K562 (cell line): ENCODE measurements at regions not wholly inside any gene's neighbourhood (a gene's known extent, or its start where the extent isn't known, plus 50 kb on each side); places are given as distances from the start of the nearest gene placed in this dataset.

Source experiments
- ATAC-seq: fragments of 200-7000 bp; cut with Tn5 transposase; 3 replicates; pipeline ENCODE4 v1.9.1; 2020; ENCODE audit warnings: moderate library complexity
- BruUV-seq: library from RNA; stranded (reverse); fragments of 400-500 nt; replicated peaks from 2 replicates; lab custom pipeline; 2021; lab: Mats Ljungman, UMichigan
- CTCF ChIA-PET: fragments of 300-600 bp; formaldehyde crosslinking; extraction: SDS; loops from one replicate; lab custom pipeline; 2021; ENCODE audit warnings: low intra/inter-chr PET ratio; lab: Yijun Ruan, JAX
- POLR2A ChIA-PET: fragments of 300-600, 350-650 bp; sonication (Branson Sonifier 250); formaldehyde crosslinking; extraction: SDS; loops from one replicate; lab custom pipeline; 2021; ENCODE audit warnings: antibody characterized with exemption, inconsistent platforms; lab: Yijun Ruan, JAX
- DNase-seq, 4 experiments: peaks; one replicate each; pipeline versions ENCODE4 v3.0.0 to v3.0.0-alpha.2; 2011 to 2018; ENCODE audit warnings: low spot score in 3 of 4, mixed read lengths in 3 of 4; ENCODE audit errors: extremely low read depth in 1 of 4
- FAIRE-seq: peaks from 2 replicates; lab custom pipeline; 2011; peaks lifted over from hg19 to GRCh38; lab: Jason Lieb, UNC
- H2AFZ ChIP-seq: 2 replicates; pipeline ENCODE4 v1.6.0; 2011; ENCODE audit warnings: low read depth, low read length, control low read depth, inconsistent platforms
- H3K27ac ChIP-seq: fragments of 200-600 bp; 3 replicates; pipeline ENCODE4 v1.8.0; 2011; ENCODE audit warnings: low read depth, mild to moderate bottlenecking, control low read depth, inconsistent platforms, low read length, moderate library complexity, mixed read lengths; ENCODE audit errors: extremely low read depth
- H3K27me3 ChIP-seq, 2 experiments: fragments of 300-600 bp in 1 of 2; 2 replicates in 1 of 2; 3 replicates in 1 of 2; pipeline versions ENCODE4 v1.6.0 to v1.8.0; 2011; ENCODE audit warnings: inconsistent platforms in 2 of 2, low read length in 2 of 2, mild to moderate bottlenecking in 1 of 2, mixed read lengths in 1 of 2, moderate library complexity in 1 of 2; ENCODE audit not compliant: control insufficient read depth in 2 of 2, insufficient read depth in 2 of 2
- H3K36me3 ChIP-seq: fragments of 300-600 bp; 3 replicates; pipeline ENCODE4 v1.8.0; 2011; ENCODE audit warnings: mild to moderate bottlenecking, low read length, inconsistent platforms; ENCODE audit not compliant: control insufficient read depth, insufficient read depth
- H3K4me1 ChIP-seq, 2 experiments: fragments of 200-600 bp in 1 of 2; replicated peaks in 1 of 2; 2 replicates in 1 of 2; 3 replicates in 1 of 2; pipeline versions ENCODE4 v1.5.1 to v1.8.0; 2011; ENCODE audit warnings: inconsistent platforms in 2 of 2, low read length in 2 of 2, mild to moderate bottlenecking in 1 of 2, mixed read lengths in 1 of 2, moderate library complexity in 1 of 2; ENCODE audit not compliant: control insufficient read depth in 2 of 2, insufficient read depth in 2 of 2
- H3K4me2 ChIP-seq: 2 replicates; pipeline ENCODE4 v1.6.1; 2011; ENCODE audit warnings: low read length, control low read depth, inconsistent platforms, mixed read lengths; ENCODE audit not compliant: insufficient read depth
- H3K4me3 ChIP-seq: fragments of 200-600 bp; sonication (generic), shearing (Covaris generic); 2 replicates; pipeline ENCODE4 v1.5.1; 2016; ENCODE audit warnings: control low read depth, inconsistent platforms
- H3K79me2 ChIP-seq: fragments of 200-600 bp; 3 replicates; pipeline ENCODE4 v1.8.0; 2011; ENCODE audit warnings: low read length, inconsistent platforms; ENCODE audit not compliant: control insufficient read depth, insufficient read depth
- H3K9ac ChIP-seq, 2 experiments: 2 replicates each; pipeline versions ENCODE4 v1.6.0 to v1.6.1; 2011; ENCODE audit warnings: low read depth in 2 of 2, low read length in 2 of 2, control low read depth in 1 of 2, inconsistent platforms in 1 of 2, mild to moderate bottlenecking in 1 of 2, mixed read lengths in 1 of 2; ENCODE audit not compliant: insufficient read depth in 1 of 2
- H3K9me1 ChIP-seq: one replicate; pipeline ENCODE4 v1.6.0; 2011; ENCODE audit warnings: inconsistent platforms, mild to moderate bottlenecking, low read length, moderate library complexity; ENCODE audit not compliant: control insufficient read depth, insufficient read depth
- H3K9me3 ChIP-seq: replicated peaks from 2 replicates; pipeline ENCODE4 v1.5.1; 2011; ENCODE audit warnings: low read depth, low read length, inconsistent platforms; ENCODE audit not compliant: control insufficient read depth, insufficient read depth
- H4K20me1 ChIP-seq: replicated peaks from 2 replicates; pipeline ENCODE4 v1.6.1; 2011; ENCODE audit warnings: low read length, inconsistent platforms, mixed read lengths; ENCODE audit not compliant: control insufficient read depth, insufficient read depth
- ATF1 ChIP-seq, 2 experiments: fragments of 450-650 bp in 1 of 2; IDR thresholded peaks; 2 replicates each; pipeline ENCODE4 v1.6.1; 2016; ENCODE audit warnings: missing compliant biosample characterization in 1 of 2, missing genetic modification characterization in 1 of 2
- BCL6 ChIP-seq: fragments of 250-450 bp; sonication (Bioruptor Pico); IDR thresholded peaks from 2 replicates; pipeline ENCODE4 v1.4.0; 2020
- CREM ChIP-seq: IDR thresholded peaks from 2 replicates; pipeline ENCODE4 v1.6.1; 2014; ENCODE audit warnings: antibody characterized with exemption, low read depth
- HOXB6 ChIP-seq: fragments of 250-450 bp; sonication (Bioruptor Pico); IDR thresholded peaks from 2 replicates; pipeline ENCODE4 v1.5.1; 2022; ENCODE audit warnings: mild to moderate bottlenecking, borderline replicate concordance
- POLR2B ChIP-seq: fragments of 450-650 bp; IDR thresholded peaks from 2 replicates; pipeline ENCODE4 v1.6.1; 2018; ENCODE audit warnings: low read depth; ENCODE audit not compliant: partially characterized antibody
- TAF9B ChIP-seq: fragments of 450-650 bp; IDR thresholded peaks from 2 replicates; pipeline ENCODE4 v1.6.1; 2018; ENCODE audit warnings: mild to moderate bottlenecking; ENCODE audit not compliant: partially characterized antibody
- YY1 ChIP-seq, 3 experiments: IDR thresholded peaks; 2 replicates each; pipeline ENCODE4 v1.6.1; 2011; ENCODE audit warnings: low read length in 2 of 3, mild to moderate bottlenecking in 2 of 3, moderate library complexity in 2 of 3, borderline replicate concordance in 1 of 3, control low read depth in 1 of 3, low read depth in 1 of 3; ENCODE audit not compliant: insufficient read depth in 3 of 3, insufficient replicate concordance in 2 of 3, control insufficient read depth in 1 of 3, insufficient read length in 1 of 3; ENCODE audit errors: extremely low read depth in 1 of 3
- ZFPM2 ChIP-seq: fragments of 250-450 bp; sonication (Bioruptor Pico); IDR thresholded peaks from 2 replicates; pipeline ENCODE4 v1.5.1; 2022; ENCODE audit warnings: mild to moderate bottlenecking
- ZNF408 ChIP-seq: fragments of 250-450 bp; sonication (Bioruptor Pico); IDR thresholded peaks from 2 replicates; pipeline ENCODE4 v1.4.0; 2020; ENCODE audit warnings: low read depth, mild to moderate bottlenecking, moderate library complexity
- ZNF592 ChIP-seq: fragments of 450-650 bp; IDR thresholded peaks from 2 replicates; pipeline ENCODE4 v1.6.1; 2017; ENCODE audit warnings: antibody characterized with exemption, mild to moderate bottlenecking
- ZNF79 ChIP-seq: fragments of 250-450 bp; sonication (Bioruptor Pico); IDR thresholded peaks from 2 replicates; pipeline ENCODE4 v1.4.0; 2020; ENCODE audit warnings: low read depth, mild to moderate bottlenecking, moderate library complexity
- WGBS: fragments of 100-300 bp; shearing (Covaris generic); methylation state at CpG from one replicate; pipeline ENCODE4 v1.1.6; 2016; ENCODE audit warnings: low coverage, mixed read lengths; ENCODE audit not compliant: insufficient coverage; ENCODE audit errors: missing lambda C conversion rate; 5-methylcytosine and 5-hydroxymethylcytosine counted together
- in situ Hi-C: fragments of 300-500 bp; cut with MboI; formaldehyde crosslinking; loops from 4 replicates; pipeline ENCODE4 v1.15.0; 2018; ENCODE audit warnings: inconsistent platforms, mixed read lengths
- intact Hi-C: fragments of 100-400 bp; cut with micrococcal nuclease; formaldehyde crosslinking; loops from 2 replicates; pipeline ENCODE4 v1.14.2; 2022

GRCh38 chr16:5653789-5654188, 556.2 kb upstream of the EEF2KMT start (continued):
- no peak for TF ChIP-seq ZNF79 (CRISPR knock-in tag)

- BruUV-seq: no TSS peak
- TF ChIP-seq CREM (no peak), ZNF408 (CRISPR knock-in tag) (no peak), YY1 (IDR thresholded peaks at IDR 0.05; ENCODE audit: borderline replicate concordance in 1 of 3, control insufficient read depth in 1 of 3, extremely low read depth in 1 of 3, insufficient read depth in 3 of 3, insufficient read length in 1 of 3, insufficient replicate concordance in 2 of 3, low read depth in 1 of 3, low read length in 2 of 3) (no peak), BCL6 (CRISPR knock-in tag) (no peak), ATF1 (CRISPR knock-in tag; IDR thresholded peaks at IDR 0.05) (no peak), ATF1 (tag; IDR thresholded peaks at IDR 0.05) (no peak), ZFPM2 (no peak), HOXB6 (CRISPR knock-in tag) (no peak), TAF9B (no peak), POLR2B (no peak), ZNF592 (no peak)
Measured at GRCh38 chr16:5653041-5653440, 555.4 kb upstream of the EEF2KMT start.

More at GRCh38 chr16:5653041-5653440, 555.4 kb upstream of the EEF2KMT start:
- ChIA-PET POLR2A (interaction anchor here (0.6 kb wide), 1 partner anchor 37 kb away, joined by 3 read pairs; no protein-coding TSS in a partner anchor), CTCF (no interaction called here)
- Histone ChIP-seq H2AFZ (no peak overlapping the region), H3K9me3 (no peaks in the 10 kb centered on the region), H3K4me2 (no peak overlapping the region), H4K20me1 (no peaks in the 10 kb centered on the region), H3K4me1 (no peaks in the 10 kb centered on the region), H3K36me3 (no peaks in the 10 kb centered on the region), H3K27ac (no peak overlapping the region), H3K4me3 (no peak overlapping the region), H3K79me2 (no peaks in the 10 kb centered on the region), H3K9ac (no peak overlapping the region), H3K27me3 (peaks cover 0 to 19% of the 10 kb centered on the region in 2 experiments; a peak in 2 of 5 replicates), H3K9me1 (peaks cover 2% of the 10 kb centered on the region)
- FAIRE-seq: no peak
- intact Hi-C loops: no loop called here
- in situ Hi-C loops: no loop called here
- DNase-seq: no peak
- 1% methylated on average over 9 of the region's 10 CpGs for WGBS
- ATAC-seq: no peak
